ENCODE measurements at regions not wholly inside any gene's neighbourhood (a gene's known extent, or its start where the extent isn't known, plus 50 kb on each side); places are given as distances from the start of the nearest gene placed in this dataset.

DNA sequence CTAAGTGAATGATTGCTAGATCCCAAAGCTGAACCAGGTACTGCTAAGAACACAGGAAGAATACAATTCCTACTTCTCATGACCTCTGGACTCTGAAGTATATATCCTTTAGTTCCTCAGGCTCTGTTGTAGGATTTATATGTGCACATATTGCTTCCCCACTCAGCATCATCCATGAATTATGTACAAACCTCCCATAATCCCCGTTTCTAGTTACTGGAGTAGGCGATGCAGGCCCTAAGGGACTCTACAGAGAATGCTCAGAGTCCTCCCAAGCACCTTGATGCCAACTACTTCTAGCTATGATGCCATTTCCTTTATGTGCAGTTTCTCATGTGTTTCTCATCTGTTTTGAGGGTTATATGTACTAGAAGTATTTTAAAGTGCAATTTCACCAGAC is 154.9 kb upstream of the EPHA7 start:
- no peak for DNase-seq
- Histone ChIP-seq H3K4me3 (no peak overlapping the region), H3K36me3 (no peaks in the 10 kb centered on the region), H3K9me3 (replicated peaks) (no peaks in the 10 kb centered on the region), H3K27ac (replicated peaks) (no peak overlapping the region), H3K4me1 (no peaks in the 10 kb centered on the region), H3K27me3 (ENCODE audit: low read depth) (no peaks in the 10 kb centered on the region)
- intact Hi-C loops (cut with micrococcal nuclease) = no loop called here
- TF ChIP-seq, protein P1, sequence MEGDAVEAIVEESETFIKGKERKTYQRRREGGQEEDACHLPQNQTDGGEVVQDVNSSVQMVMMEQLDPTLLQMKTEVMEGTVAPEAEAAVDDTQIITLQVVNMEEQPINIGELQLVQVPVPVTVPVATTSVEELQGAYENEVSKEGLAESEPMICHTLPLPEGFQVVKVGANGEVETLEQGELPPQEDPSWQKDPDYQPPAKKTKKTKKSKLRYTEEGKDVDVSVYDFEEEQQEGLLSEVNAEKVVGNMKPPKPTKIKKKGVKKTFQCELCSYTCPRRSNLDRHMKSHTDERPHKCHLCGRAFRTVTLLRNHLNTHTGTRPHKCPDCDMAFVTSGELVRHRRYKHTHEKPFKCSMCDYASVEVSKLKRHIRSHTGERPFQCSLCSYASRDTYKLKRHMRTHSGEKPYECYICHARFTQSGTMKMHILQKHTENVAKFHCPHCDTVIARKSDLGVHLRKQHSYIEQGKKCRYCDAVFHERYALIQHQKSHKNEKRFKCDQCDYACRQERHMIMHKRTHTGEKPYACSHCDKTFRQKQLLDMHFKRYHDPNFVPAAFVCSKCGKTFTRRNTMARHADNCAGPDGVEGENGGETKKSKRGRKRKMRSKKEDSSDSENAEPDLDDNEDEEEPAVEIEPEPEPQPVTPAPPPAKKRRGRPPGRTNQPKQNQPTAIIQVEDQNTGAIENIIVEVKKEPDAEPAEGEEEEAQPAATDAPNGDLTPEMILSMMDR (IDR thresholded peaks at IDR 0.05; ENCODE audit: borderline replicate concordance) = no peak

DNA sequence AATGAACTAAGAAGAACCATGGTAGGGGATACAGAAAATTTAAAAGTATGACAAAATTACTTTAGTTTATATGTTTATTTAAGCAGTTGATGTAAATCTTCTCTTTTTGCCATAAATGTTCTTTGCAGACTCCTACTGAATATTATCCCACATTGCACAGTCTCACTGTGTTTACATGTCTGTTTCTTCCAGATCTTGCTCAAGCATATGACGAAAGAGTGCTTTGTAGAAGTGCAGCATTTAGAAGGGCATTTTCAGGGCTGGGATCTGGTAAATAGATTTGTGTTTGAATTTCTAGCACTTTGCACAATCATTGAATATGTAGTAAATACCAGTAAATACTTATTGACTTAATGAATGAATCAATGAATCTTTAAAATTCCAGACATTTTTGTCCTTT is 152.0 kb upstream of the EPHA7 start:
- Histone ChIP-seq H3K27ac (replicated peaks) (no peak overlapping the region), H3K4me1 (no peaks in the 10 kb centered on the region), H3K36me3 (no peaks in the 10 kb centered on the region), H3K27me3 (ENCODE audit: low read depth) (no peaks in the 10 kb centered on the region), H3K9me3 (replicated peaks) (no peaks in the 10 kb centered on the region), H3K4me3 (no peak overlapping the region)
- intact Hi-C loops (cut with micrococcal nuclease) = no loop called here
- TF ChIP-seq, protein P1 (IDR thresholded peaks at IDR 0.05; ENCODE audit: borderline replicate concordance) = no peak
- DNase-seq = no peak

DNA sequence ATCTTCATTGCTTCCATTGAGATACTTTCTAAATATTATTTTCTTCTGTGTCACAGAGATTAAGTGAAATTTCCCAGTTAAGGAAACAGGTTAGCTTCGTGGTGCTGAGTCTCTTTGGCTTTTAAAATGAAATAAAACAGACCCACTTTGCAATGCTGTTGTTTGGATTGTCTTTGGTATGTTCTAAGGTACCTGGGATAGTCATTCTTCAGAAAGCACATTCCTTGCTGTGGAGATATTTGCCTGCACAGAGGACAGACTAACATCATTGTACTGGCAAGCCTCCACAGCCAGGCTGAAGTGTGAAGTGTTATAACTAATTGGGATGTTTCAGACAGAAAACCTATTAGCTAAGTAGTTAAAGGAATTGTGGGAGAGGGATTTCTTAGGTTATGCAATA is 148.8 kb upstream of the EPHA7 start:
- no peaks in the 10 kb centered on the region for H3K9me3 ChIP-seq (replicated peaks)
- TF ChIP-seq, protein P1 (IDR thresholded peaks at IDR 0.05; ENCODE audit: borderline replicate concordance) = no peak
- no peak for DNase-seq
- no peak overlapping the region for H3K27ac ChIP-seq (replicated peaks)
- H3K4me3 ChIP-seq = no peak overlapping the region
- no peaks in the 10 kb centered on the region for H3K4me1 ChIP-seq
- H3K36me3 ChIP-seq = no peaks in the 10 kb centered on the region
- intact Hi-C loops (cut with micrococcal nuclease) = no loop called here
- no peaks in the 10 kb centered on the region for H3K27me3 ChIP-seq (ENCODE audit: low read depth)

DNA sequence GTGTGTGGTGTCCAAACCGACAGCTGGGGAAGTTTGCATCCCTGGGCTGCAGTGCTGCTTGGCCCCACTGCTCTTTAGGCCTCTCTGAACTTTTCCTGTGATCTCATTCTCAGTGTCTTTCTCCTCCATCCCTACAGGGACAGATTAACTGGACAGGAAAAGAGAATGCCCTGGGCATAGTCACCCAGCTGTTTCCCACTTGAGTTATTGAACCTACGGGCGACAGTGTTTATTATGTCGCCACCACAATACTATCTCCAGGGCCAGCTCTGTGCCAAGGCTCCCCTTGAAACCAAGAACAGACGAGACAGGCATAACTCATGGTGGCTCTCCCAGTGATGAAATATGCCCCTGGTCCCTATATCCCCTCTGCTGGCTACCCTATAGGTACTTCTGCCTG is 147.8 kb upstream of the EPHA7 start:
- H3K27ac ChIP-seq (replicated peaks) = no peak overlapping the region
- H3K27me3 ChIP-seq (ENCODE audit: low read depth) = no peaks in the 10 kb centered on the region
- no peaks in the 10 kb centered on the region for H3K9me3 ChIP-seq (replicated peaks)
- H3K4me3 ChIP-seq = no peak overlapping the region
- TF ChIP-seq, protein P1 (IDR thresholded peaks at IDR 0.05; ENCODE audit: borderline replicate concordance) = no peak
- no peaks in the 10 kb centered on the region for H3K36me3 ChIP-seq
- DNase-seq = no peak
- no peaks in the 10 kb centered on the region for H3K4me1 ChIP-seq
- intact Hi-C loops (cut with micrococcal nuclease) = no loop called here

DNA sequence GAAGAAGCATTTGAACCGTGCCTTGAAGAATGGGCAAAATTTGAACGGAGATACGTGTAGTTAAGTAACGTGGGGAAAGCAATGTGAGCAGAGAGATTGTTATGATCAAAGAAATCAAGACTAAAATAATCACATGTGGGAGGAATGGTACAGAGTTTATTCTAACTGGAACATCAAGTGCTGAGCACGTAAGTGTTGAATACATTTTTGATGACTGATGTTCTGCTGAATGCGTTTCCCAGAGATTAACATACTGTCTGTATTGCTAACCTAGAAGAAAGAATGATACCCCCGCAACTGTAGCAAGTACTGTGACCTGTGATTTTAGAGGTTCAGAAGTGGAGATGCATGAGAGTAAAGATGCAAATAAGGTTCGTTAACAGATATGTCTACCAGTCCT is 146.9 kb upstream of the EPHA7 start:
- DNase-seq = no peak
- Histone ChIP-seq H3K4me1 (no peaks in the 10 kb centered on the region), H3K27me3 (ENCODE audit: low read depth) (no peaks in the 10 kb centered on the region), H3K36me3 (no peaks in the 10 kb centered on the region), H3K9me3 (replicated peaks) (no peaks in the 10 kb centered on the region), H3K27ac (replicated peaks) (no peak overlapping the region), H3K4me3 (no peak overlapping the region)
- intact Hi-C loops (cut with micrococcal nuclease) = no loop called here
- TF ChIP-seq, protein P1 (IDR thresholded peaks at IDR 0.05; ENCODE audit: borderline replicate concordance) = no peak

DNA sequence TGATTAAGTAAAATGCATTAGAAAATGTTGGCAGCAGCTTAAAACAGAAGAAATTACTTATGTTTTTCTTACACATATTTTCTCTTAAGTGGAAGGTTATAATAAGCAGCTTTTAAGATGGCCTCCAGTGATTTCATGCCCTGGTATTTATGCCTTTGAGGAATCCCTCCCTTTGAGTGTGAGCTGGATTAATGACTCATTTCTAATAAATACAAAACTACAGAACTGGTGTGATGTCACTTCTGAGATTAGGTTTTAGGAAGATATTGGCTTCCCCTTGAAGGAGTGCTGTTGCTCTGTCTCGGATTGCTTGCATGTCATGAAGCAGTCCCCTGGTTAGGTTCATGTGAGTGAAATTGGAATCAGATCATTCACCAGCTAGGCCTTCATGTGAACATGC is 143.2 kb upstream of the EPHA7 start:
- Histone ChIP-seq H3K36me3 (no peaks in the 10 kb centered on the region), H3K9me3 (replicated peaks) (no peaks in the 10 kb centered on the region), H3K4me1 (no peaks in the 10 kb centered on the region), H3K27me3 (ENCODE audit: low read depth) (no peaks in the 10 kb centered on the region), H3K27ac (replicated peaks) (no peak overlapping the region), H3K4me3 (no peak overlapping the region)
- intact Hi-C loops (cut with micrococcal nuclease) = no loop called here
- TF ChIP-seq, protein P1 (IDR thresholded peaks at IDR 0.05; ENCODE audit: borderline replicate concordance) = no peak
- no peak for DNase-seq

All from left ventricle myocardium inferior (tissue), 1 donor.